Adrenal gland (tissue), 9 donors: ENCODE measurements at regions not wholly inside any gene's neighbourhood (a gene's known extent, or its start where the extent isn't known, plus 50 kb on each side); places are given as distances from the start of the nearest gene placed in this dataset.

Experiments used
- DNase-seq, 7 donors: peaks; one replicate each; pipeline ENCODE4 v3.0.0-alpha.2; 2019 to 2020
- H3K27ac ChIP-seq, 5 donors: fragments of 200-600 bp; sonication (generic) in 4 of 5; 1 replicate in 3 of 5; 2 replicates in 2 of 5; pipeline versions ENCODE4 v1.5.1 to v1.8.0; 2016 to 2020; ENCODE audit warnings: mild to moderate bottlenecking in 1 of 5
- H3K27me3 ChIP-seq: fragments of 200-600 bp; 2 replicates; pipeline ENCODE4 v1.8.0; 2021
- H3K36me3 ChIP-seq, 2 donors: fragments of 200-600 bp; replicated peaks in 1 of 2; 1 replicate in 1 of 2; 2 replicates in 1 of 2; pipeline versions ENCODE4 v1.5.1 to v1.8.0; 2018 to 2022
- H3K4me1 ChIP-seq, 2 donors: fragments of 200-600 bp; replicated peaks in 1 of 2; 1 replicate in 1 of 2; 2 replicates in 1 of 2; pipeline versions ENCODE4 v1.5.1 to v1.8.0; 2018 to 2021
- H3K4me3 ChIP-seq, 4 donors: fragments of 200-600 bp; sonication (generic) in 3 of 4; one replicate each; pipeline ENCODE4 v1.5.1; 2016 to 2018
- H3K9me3 ChIP-seq, 3 donors: fragments of 200-600 bp; sonication (generic) in 1 of 3; replicated peaks in 1 of 3; 1 replicate in 2 of 3; 2 replicates in 1 of 3; pipeline versions ENCODE4 v1.5.1 to v1.8.0; 2016 to 2021
- CTCF ChIP-seq, 6 experiments: fragments of 450-650 bp in 4 of 6; fragments of 200-600 bp in 2 of 6; sonication (generic) in 1 of 6; IDR thresholded peaks; 1 replicate in 5 of 6; 2 replicates in 1 of 6; pipeline versions ENCODE4 v1.5.1 to v1.8.0; 2016 to 2021; ENCODE audit warnings: antibody characterized with exemption in 6 of 6, mild to moderate bottlenecking in 2 of 6, moderate library complexity in 1 of 6
- POLR2A ChIP-seq, 2 donors: fragments of 450-650 bp; IDR thresholded peaks; one replicate each; pipeline ENCODE4 v1.6.1; 2017; ENCODE audit warnings: antibody characterized with exemption in 2 of 2, mild to moderate bottlenecking in 2 of 2, moderate library complexity in 1 of 2
- WGBS, 4 donors: extraction: QIAGEN DNeasy Blood & Tissue Kit in 2 of 4; methylation state at CpG; one replicate each; pipeline versions ENCODE4 v1.1.5 to v1.1.7; 2013 to 2017; 5-methylcytosine and 5-hydroxymethylcytosine counted together
- intact Hi-C, 2 donors: fragments of 100-400 bp; cut with DNase I; formaldehyde crosslinking; loops; one replicate each; pipeline versions ENCODE4 v1.14.1 to v1.15.0; 2022 to 2023
- donor health status: healthy with polysubstance abuse.
- donor health status: Bipolar disorder and iron deficiency.
- donor health status: DM: yes; HTN: yes; CAD: no.
- donor health status: DM: no; HTN: no; CAD: no.
- donor health status: DM: no; HTN: no; CAD: no.

DNA sequence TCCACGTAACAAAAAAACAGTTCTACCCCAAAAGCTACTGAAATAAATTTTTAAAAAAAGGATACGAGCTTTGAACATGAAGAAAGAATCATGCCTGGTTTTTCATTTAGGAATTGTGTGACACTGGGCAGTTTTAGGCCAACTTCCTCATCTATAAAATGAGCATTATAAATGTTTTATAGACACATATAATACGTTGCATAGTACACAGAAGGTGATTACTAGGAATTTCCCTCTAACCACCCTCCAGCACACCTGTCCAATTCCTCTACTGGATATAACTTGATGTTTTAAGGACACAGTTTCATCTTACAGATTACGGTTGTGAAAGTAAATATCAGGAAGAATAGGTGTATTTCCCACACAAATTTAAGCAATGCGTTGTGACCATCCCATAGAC, 85.5 kb upstream of the IQCM start:
- Histone ChIP-seq H3K4me3 (no peak overlapping the region), H3K9me3 (no peaks in the 10 kb centered on the region), H3K27me3 (no peaks in the 10 kb centered on the region), H3K4me1 (no peaks in the 10 kb centered on the region), H3K36me3 (no peaks in the 10 kb centered on the region), H3K27ac (no peak overlapping the region)
- intact Hi-C loops = no loop called here
- TF ChIP-seq POLR2A (IDR thresholded peaks at IDR 0.05) = no peak
- TF ChIP-seq CTCF (IDR thresholded peaks at IDR 0.05) = no peak
- WGBS, 4 donors = 71 to 90% (median 80%) methylated on average over 5 of the region's 5 CpGs
- DNase-seq = no peak

GRCh38 chr4:149902242-149902641, 86.6 kb upstream of the IQCM start:
- DNase-seq = no peak
- H3K36me3 ChIP-seq = no peaks in the 10 kb centered on the region
- H3K9me3 ChIP-seq = no peaks in the 10 kb centered on the region
- WGBS, 4 donors = 45 to 82% (median 51%) methylated on average over 2 of the region's 2 CpGs
- H3K27me3 ChIP-seq = no peaks in the 10 kb centered on the region
- no peak overlapping the region for H3K4me3 ChIP-seq
- intact Hi-C loops = no loop called here
- H3K4me1 ChIP-seq = no peaks in the 10 kb centered on the region
- TF ChIP-seq CTCF (IDR thresholded peaks at IDR 0.05) (no peak), POLR2A (IDR thresholded peaks at IDR 0.05) (no peak)
- no peak overlapping the region for H3K27ac ChIP-seq

GRCh38 chr4:149910177-149910576, 94.5 kb upstream of the IQCM start:
- Histone ChIP-seq H3K27me3 (no peaks in the 10 kb centered on the region), H3K4me3 (no peak overlapping the region), H3K36me3 (no peaks in the 10 kb centered on the region), H3K9me3 (peaks cover 0 to 9% (median 0%) of the 10 kb centered on the region in 3 donors), H3K4me1 (no peaks in the 10 kb centered on the region), H3K27ac (no peak overlapping the region)
- TF ChIP-seq POLR2A (IDR thresholded peaks at IDR 0.05) (no peak), CTCF (IDR thresholded peaks at IDR 0.05) (no peak)
- 71 to 78% (median 76%) methylated on average over 3 of the region's 3 CpGs for WGBS, 4 donors
- no peak for DNase-seq
- intact Hi-C loops = no loop called here

DNA sequence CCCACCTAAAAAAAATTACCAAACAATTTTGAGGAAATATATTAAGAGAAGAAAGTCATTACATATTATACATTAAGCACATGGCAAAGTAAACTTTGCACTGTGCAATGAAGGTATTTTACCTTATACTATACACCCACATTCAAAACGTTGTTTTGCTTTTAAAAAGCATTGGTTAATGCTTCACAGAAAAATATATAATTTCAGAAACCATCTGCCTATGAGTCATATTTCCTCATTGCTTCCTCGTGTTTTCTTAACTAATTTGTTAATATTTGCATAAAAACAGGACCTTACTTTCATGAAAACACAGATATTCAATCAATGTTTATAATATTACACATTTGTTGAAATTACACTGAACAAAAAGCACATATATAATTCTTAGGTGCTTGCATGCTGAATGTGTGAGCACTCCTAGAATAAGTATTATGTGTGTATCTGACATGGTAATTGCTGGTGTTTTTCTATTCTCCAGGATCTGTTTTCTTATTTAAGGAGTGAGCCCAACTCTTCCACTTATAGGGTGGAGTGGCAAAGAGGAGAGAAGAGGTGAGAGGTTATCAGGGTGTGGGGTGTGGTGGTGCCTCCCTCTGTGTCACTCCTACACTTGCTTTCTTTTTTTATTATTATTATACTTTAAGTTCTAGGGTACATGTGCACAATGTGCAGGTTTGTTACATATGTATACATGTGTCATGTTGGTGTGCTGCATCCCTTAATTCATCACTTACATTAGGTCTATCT, 95.1 kb upstream of the IQCM start:
- DNase-seq = no peak
- Histone ChIP-seq H3K27ac (no peak overlapping the region), H3K36me3 (no peaks in the 10 kb centered on the region), H3K4me1 (no peaks in the 10 kb centered on the region), H3K4me3 (no peak overlapping the region), H3K9me3 (peaks cover 0 to 9% (median 0%) of the 10 kb centered on the region in 3 donors), H3K27me3 (no peaks in the 10 kb centered on the region)
- no peak for TF ChIP-seq POLR2A (IDR thresholded peaks at IDR 0.05)
- TF ChIP-seq CTCF (IDR thresholded peaks at IDR 0.05) = no peak
- 25 to 43% (median 32%) methylated on average over 2 of the region's 2 CpGs for WGBS, 4 donors
- intact Hi-C loops = no loop called here
